ENCODE measurements at regions not wholly inside any gene's neighbourhood (a gene's known extent, or its start where the extent isn't known, plus 50 kb on each side); places are given as distances from the start of the nearest gene placed in this dataset.
"Not testable (repeated sequence)": the region's sequence is repeated elsewhere in the genome, so short reads cannot be mapped to it uniquely, and the experiment has no call there.

- no peaks in the 10 kb centered on the region for H3K9me3 Mint-ChIP-seq
- DNase-seq (ENCODE audit: low spot score in 2 of 2), result no peak
- no peak overlapping the region for H3K27ac Mint-ChIP-seq
- ATAC-seq, result no peak
- H3K4me3 Mint-ChIP-seq, result no peak overlapping the region
- no peaks in the 10 kb centered on the region for H3K36me3 Mint-ChIP-seq
- H3K4me1 Mint-ChIP-seq, result no peaks in the 10 kb centered on the region
These were observed 200.0 kb downstream of the MATN1 start for GRCh38 chr1:30523055-30524020.

GRCh38 chr1:30522031-30523004 is 201.1 kb downstream of the MATN1 start:
- Mint-ChIP-seq H3K4me3 (no peak overlapping the region), H3K4me1 (no peaks in the 10 kb centered on the region), H3K9me3 (no peaks in the 10 kb centered on the region), H3K36me3 (no peaks in the 10 kb centered on the region), H3K27ac (no peak overlapping the region)
- DNase-seq (ENCODE audit: low spot score in 2 of 2), result no peak
- ATAC-seq, result no peak

- no peaks in the 10 kb centered on the region for H3K9me3 Mint-ChIP-seq
- no peak overlapping the region for H3K4me3 Mint-ChIP-seq
- no peak overlapping the region for H3K27ac Mint-ChIP-seq
- ATAC-seq (no peak), DNase-seq (ENCODE audit: low spot score in 2 of 2) (no peak)
- H3K36me3 Mint-ChIP-seq, result no peaks in the 10 kb centered on the region
- no peaks in the 10 kb centered on the region for H3K4me1 Mint-ChIP-seq
These were observed 202.0 kb downstream of the MATN1 start for GRCh38 chr1:30521261-30521865.

- ATAC-seq (no peak), DNase-seq (ENCODE audit: low spot score in 2 of 2) (no peak)
- Mint-ChIP-seq H3K4me3 (no peak overlapping the region), H3K27ac (no peak overlapping the region), H3K4me1 (no peaks in the 10 kb centered on the region), H3K9me3 (no peaks in the 10 kb centered on the region), H3K36me3 (no peaks in the 10 kb centered on the region)
These were observed 202.9 kb downstream of the MATN1 start for GRCh38 chr1:30520476-30520875.

- Mint-ChIP-seq H3K9me3 (no peaks in the 10 kb centered on the region), H3K4me3 (no peak overlapping the region), H3K36me3 (no peaks in the 10 kb centered on the region), H3K4me1 (no peaks in the 10 kb centered on the region), H3K27ac (no peak overlapping the region)
- no peak for DNase-seq (ENCODE audit: low spot score in 2 of 2)
- no peak for ATAC-seq
These were observed 204.1 kb downstream of the MATN1 start for GRCh38 chr1:30519201-30519763.

GRCh38 chr1:30518696-30519095 is 204.7 kb downstream of the MATN1 start:
- Mint-ChIP-seq H3K4me3 (no peak overlapping the region), H3K27ac (no peak overlapping the region), H3K9me3 (no peaks in the 10 kb centered on the region), H3K36me3 (no peaks in the 10 kb centered on the region), H3K4me1 (no peaks in the 10 kb centered on the region)
- DNase-seq (ENCODE audit: low spot score in 2 of 2) (no peak), ATAC-seq (no peak)

GRCh38 chr1:30518186-30518585 is 205.2 kb downstream of the MATN1 start:
- ATAC-seq (no peak), DNase-seq (ENCODE audit: low spot score in 2 of 2) (no peak)
- Mint-ChIP-seq H3K9me3 (no peaks in the 10 kb centered on the region), H3K4me1 (no peaks in the 10 kb centered on the region), H3K4me3 (no peak overlapping the region), H3K36me3 (no peaks in the 10 kb centered on the region), H3K27ac (no peak overlapping the region)

- not testable (repeated sequence) for ATAC-seq; H3K27ac Mint-ChIP-seq; H3K4me1 Mint-ChIP-seq; H3K36me3 Mint-ChIP-seq; H3K9me3 Mint-ChIP-seq; DNase-seq (ENCODE audit: low spot score in 2 of 2); H3K4me3 Mint-ChIP-seq
These were observed 205.7 kb downstream of the MATN1 start for GRCh38 chr1:30517666-30518065.

GRCh38 chr1:30517241-30517640 is 206.1 kb downstream of the MATN1 start:
- not testable (repeated sequence) for H3K36me3 Mint-ChIP-seq; H3K4me3 Mint-ChIP-seq; H3K9me3 Mint-ChIP-seq; DNase-seq (ENCODE audit: low spot score in 2 of 2); H3K4me1 Mint-ChIP-seq; ATAC-seq; H3K27ac Mint-ChIP-seq

- Mint-ChIP-seq H3K9me3 (no peaks in the 10 kb centered on the region), H3K27ac (no peak overlapping the region), H3K4me3 (no peak overlapping the region), H3K4me1 (no peaks in the 10 kb centered on the region), H3K36me3 (no peaks in the 10 kb centered on the region)
- DNase-seq (ENCODE audit: low spot score in 2 of 2), result no peak
- ATAC-seq, result no peak
These were observed 206.9 kb downstream of the MATN1 start for GRCh38 chr1:30516485-30516858.

- H3K4me3 Mint-ChIP-seq, result no peak overlapping the region
- DNase-seq (ENCODE audit: low spot score in 2 of 2) (no peak), ATAC-seq (no peak)
- no peak overlapping the region for H3K27ac Mint-ChIP-seq
- H3K4me1 Mint-ChIP-seq, result no peaks in the 10 kb centered on the region
- no peaks in the 10 kb centered on the region for H3K9me3 Mint-ChIP-seq
- no peaks in the 10 kb centered on the region for H3K36me3 Mint-ChIP-seq
These were observed 207.5 kb downstream of the MATN1 start for GRCh38 chr1:30515755-30516484.

GRCh38 chr1:30514945-30515344 is 208.4 kb downstream of the MATN1 start:
- ATAC-seq, result no peak
- H3K27ac Mint-ChIP-seq, result no peak overlapping the region
- H3K9me3 Mint-ChIP-seq, result no peaks in the 10 kb centered on the region
- no peaks in the 10 kb centered on the region for H3K36me3 Mint-ChIP-seq
- no peak overlapping the region for H3K4me3 Mint-ChIP-seq
- DNase-seq (ENCODE audit: low spot score in 2 of 2), result no peak
- H3K4me1 Mint-ChIP-seq, result no peaks in the 10 kb centered on the region

GRCh38 chr1:30514137-30514654 is 209.2 kb downstream of the MATN1 start:
- no peak overlapping the region for H3K4me3 Mint-ChIP-seq
- DNase-seq (ENCODE audit: low spot score in 2 of 2) (no peak), ATAC-seq (no peak)
- no peaks in the 10 kb centered on the region for H3K4me1 Mint-ChIP-seq
- H3K36me3 Mint-ChIP-seq, result no peaks in the 10 kb centered on the region
- no peaks in the 10 kb centered on the region for H3K9me3 Mint-ChIP-seq
- no peak overlapping the region for H3K27ac Mint-ChIP-seq

GRCh38 chr1:30513396-30514136 is 209.8 kb downstream of the MATN1 start:
- H3K9me3 Mint-ChIP-seq, result no peaks in the 10 kb centered on the region
- ATAC-seq (no peak), DNase-seq (ENCODE audit: low spot score in 2 of 2) (peak in 1 of 2 donors; percentile 35)
- no peaks in the 10 kb centered on the region for H3K36me3 Mint-ChIP-seq
- no peak overlapping the region for H3K27ac Mint-ChIP-seq
- no peaks in the 10 kb centered on the region for H3K4me1 Mint-ChIP-seq
- H3K4me3 Mint-ChIP-seq, result no peak overlapping the region
